Activated T-helper 1 cell treated with anti-CD3 and anti-CD28 coated beads, Interleukin-12 subunit alpha, Interleukin-12 subunit beta, Interleukin-2, Interleukin-4 antibody, amounts not matched to agents 30 ng/mL and 10 ng/mL and 1 ng/mL, durations not matched to agents 14 hours and 24 hours and 36 hours (primary cell): ENCODE measurements at regions not wholly inside any gene's neighbourhood (a gene's known extent, or its start where the extent isn't known, plus 50 kb on each side); places are given as distances from the start of the nearest gene placed in this dataset.
A peak's percentile ranks its signal among the peaks of the same experiment; 100 is the strongest.

ENCODE experiments used
- DNase-seq: peaks from one replicate; pipeline ENCODE4 v3.0.0; 2021; ENCODE audit warnings: low spot score
- H3K27ac Mint-ChIP-seq: one replicate; pipeline ENCODE4 v1.8.0; 2021; ENCODE audit warnings: mild to moderate bottlenecking, mixed read lengths
- H3K27me3 Mint-ChIP-seq: one replicate; pipeline ENCODE4 v1.8.0; 2022; ENCODE audit warnings: mild to moderate bottlenecking, moderate library complexity, mixed read lengths; ENCODE audit not compliant: insufficient read depth
- H3K36me3 Mint-ChIP-seq: one replicate; pipeline ENCODE4 v1.8.0; 2021; ENCODE audit warnings: low read depth, mixed read lengths
- H3K4me1 Mint-ChIP-seq: one replicate; pipeline ENCODE4 v1.8.0; 2021; ENCODE audit warnings: low read depth, mixed read lengths
- H3K4me3 Mint-ChIP-seq: one replicate; pipeline ENCODE4 v1.8.0; 2021; ENCODE audit warnings: mild to moderate bottlenecking, moderate library complexity, mixed read lengths
- H3K9me3 Mint-ChIP-seq: one replicate; pipeline ENCODE4 v1.8.0; 2021; ENCODE audit warnings: mixed read lengths
- intact Hi-C: fragments of 100-400 bp; cut with micrococcal nuclease; formaldehyde crosslinking; loops from one replicate; pipeline ENCODE4 v1.15.1; 2024

GRCh38 chr2:105951384-105951694, 206.6 kb downstream of the NCK2 start:
- Mint-ChIP-seq H3K27me3 (peaks cover 5% of the 10 kb centered on the region), H3K36me3 (no peaks in the 10 kb centered on the region), H3K27ac (peak overlapping the region; percentile 15), H3K4me1 (peaks cover 27% of the 10 kb centered on the region), H3K9me3 (no peaks in the 10 kb centered on the region), H3K4me3 (no peak overlapping the region)
- intact Hi-C loops, result no loop called here
- no peak for DNase-seq

GRCh38 chr2:105950521-105951383, 206.0 kb downstream of the NCK2 start:
- Mint-ChIP-seq H3K27me3 (peaks cover 5% of the 10 kb centered on the region), H3K4me1 (peaks cover 27% of the 10 kb centered on the region), H3K27ac (peak overlapping the region; percentile 15), H3K9me3 (no peaks in the 10 kb centered on the region), H3K36me3 (no peaks in the 10 kb centered on the region), H3K4me3 (no peak overlapping the region)
- intact Hi-C loops, result no loop called here
- no peak for DNase-seq

- Mint-ChIP-seq H3K27ac (no peak overlapping the region), H3K27me3 (no peaks in the 10 kb centered on the region), H3K4me1 (no peaks in the 10 kb centered on the region), H3K4me3 (no peak overlapping the region), H3K9me3 (peaks cover 7% of the 10 kb centered on the region), H3K36me3 (peaks cover 3% of the 10 kb centered on the region)
- no peak for DNase-seq
- intact Hi-C loops, result no loop called here
Measured at GRCh38 chr2:105943977-105944376, 199.3 kb downstream of the NCK2 start.
